ENCODE measurements at regions not wholly inside any gene's neighbourhood (a gene's known extent, or its start where the extent isn't known, plus 50 kb on each side); places are given as distances from the start of the nearest gene placed in this dataset.

- DNase-seq = no peak
- intact Hi-C loops (cut with DNase I) = no loop called here
Observed at GRCh38 chr4:4752576-4753401, 106.7 kb upstream of the MSX1 start.

GRCh38 chr4:4752025-4752424 lies 107.4 kb upstream of the MSX1 start:
- no peak for DNase-seq
- intact Hi-C loops (cut with DNase I) = no loop called here

- intact Hi-C loops (cut with DNase I) = no loop called here
- no peak for DNase-seq
Observed at GRCh38 chr4:4750187-4750586, 109.3 kb upstream of the MSX1 start.

GRCh38 chr4:4749137-4749536 lies 110.3 kb upstream of the MSX1 start:
- DNase-seq = no peak
- intact Hi-C loops (cut with DNase I) = no loop called here

- intact Hi-C loops (cut with DNase I) = no loop called here
- no peak for DNase-seq
Observed at GRCh38 chr4:4746444-4746843, 113.0 kb upstream of the MSX1 start.

GRCh38 chr4:4740071-4740470 lies 119.4 kb upstream of the MSX1 start:
- no peak for DNase-seq
- intact Hi-C loops (cut with DNase I) = no loop called here

GRCh38 chr4:4735870-4736269 lies 123.6 kb upstream of the MSX1 start:
- intact Hi-C loops (cut with DNase I) = no loop called here
- DNase-seq = peak in 1 of 42 donors; percentile 42

- no peak for DNase-seq
- intact Hi-C loops (cut with DNase I) = no loop called here
Observed at GRCh38 chr4:4735136-4735750, 124.2 kb upstream of the MSX1 start.

GRCh38 chr4:4734425-4734824 lies 125.0 kb upstream of the MSX1 start:
- no peak for DNase-seq

GRCh38 chr4:4733663-4734062 lies 125.8 kb upstream of the MSX1 start:
- intact Hi-C loops (cut with DNase I) = no loop called here
- DNase-seq = no peak

More at GRCh38 chr4:4734425-4734824, 125.0 kb upstream of the MSX1 start:
- intact Hi-C loops (cut with DNase I) = no loop called here

- intact Hi-C loops (cut with DNase I) = no loop called here
- no peak for DNase-seq
Observed at GRCh38 chr4:4730249-4730648, 129.2 kb upstream of the MSX1 start.

- intact Hi-C loops (cut with DNase I) = no loop called here
- no peak for DNase-seq
Observed at GRCh38 chr4:4729206-4729605, 130.3 kb upstream of the MSX1 start.

GRCh38 chr4:4727536-4727935 lies 131.9 kb upstream of the MSX1 start:
- intact Hi-C loops (cut with DNase I) = no loop called here

GRCh38 chr4:4726051-4726450 lies 133.4 kb upstream of the MSX1 start:
- DNase-seq = no peak
- intact Hi-C loops (cut with DNase I) = no loop called here

More at GRCh38 chr4:4727536-4727935, 131.9 kb upstream of the MSX1 start:
- DNase-seq = no peak

- no peak for DNase-seq
- intact Hi-C loops (cut with DNase I) = no loop called here
Observed at GRCh38 chr4:4724321-4724720, 135.1 kb upstream of the MSX1 start.

GRCh38 chr4:4721636-4722035 lies 137.8 kb upstream of the MSX1 start:
- intact Hi-C loops (cut with DNase I) = no loop called here
- no peak for DNase-seq

GRCh38 chr4:4720646-4721045 lies 138.8 kb upstream of the MSX1 start:
- intact Hi-C loops (cut with DNase I) = no loop called here

GRCh38 chr4:4719436-4719835 lies 140.0 kb upstream of the MSX1 start:
- DNase-seq = peak; percentile 7 to 83 (median 49)
- intact Hi-C loops (cut with DNase I) = no loop called here

More at GRCh38 chr4:4720646-4721045, 138.8 kb upstream of the MSX1 start:
- DNase-seq = no peak

GRCh38 chr4:4717692-4718091 lies 141.8 kb upstream of the MSX1 start:
- DNase-seq = no peak

GRCh38 chr4:4714331-4714730 lies 145.1 kb upstream of the MSX1 start:
- intact Hi-C loops (cut with DNase I) = no loop called here
- no peak for DNase-seq

More at GRCh38 chr4:4717692-4718091, 141.8 kb upstream of the MSX1 start:
- intact Hi-C loops (cut with DNase I) = no loop called here

Data from head of caudate nucleus (tissue), 42 donors.